NOMO-1 (cell line): ENCODE measurements at regions not wholly inside any gene's neighbourhood (a gene's known extent, or its start where the extent isn't known, plus 50 kb on each side); places are given as distances from the start of the nearest gene placed in this dataset.
"Not testable (repeated sequence)": the region's sequence is repeated elsewhere in the genome, so short reads cannot be mapped to it uniquely, and the experiment has no call there.

ENCODE experiments used
- DNase-seq, 2 experiments: peaks; one replicate each; lab custom pipeline; 2025; ENCODE audit not compliant: unreplicated experiment in 2 of 2; lab: John Stamatoyannopoulos, UW

- not testable (repeated sequence) for DNase-seq
Observed at GRCh38 chr17:26936645-26937044, 357.3 kb upstream of the WSB1 start.

- not testable (repeated sequence) for DNase-seq
Observed at GRCh38 chr17:26937750-26938322, 356.1 kb upstream of the WSB1 start.

GRCh38 chr17:26939755-26940154, 354.2 kb upstream of the WSB1 start:
- not testable (repeated sequence) for DNase-seq

- not testable (repeated sequence) for DNase-seq
Observed at GRCh38 chr17:26940587-26940986, 353.3 kb upstream of the WSB1 start.

GRCh38 chr17:26962255-26963162, 331.4 kb upstream of the WSB1 start:
- no peak for DNase-seq

GRCh38 chr17:26963163-26963503, 330.8 kb upstream of the WSB1 start:
- no peak for DNase-seq

GRCh38 chr17:26965898-26966624, 327.9 kb upstream of the WSB1 start:
- not testable (repeated sequence) for DNase-seq

- DNase-seq, result not testable (repeated sequence)
Observed at GRCh38 chr17:26966625-26967179, 327.2 kb upstream of the WSB1 start.

- DNase-seq, result not testable (repeated sequence)
Observed at GRCh38 chr17:26981845-26982425, 312.0 kb upstream of the WSB1 start.

- not testable (repeated sequence) for DNase-seq
Observed at GRCh38 chr17:26982563-26982962, 311.4 kb upstream of the WSB1 start.

GRCh38 chr17:26987851-26988250, 306.1 kb upstream of the WSB1 start:
- DNase-seq, result not testable (repeated sequence)

GRCh38 chr17:26994648-26995047, 299.3 kb upstream of the WSB1 start:
- not testable (repeated sequence) for DNase-seq

- not testable (repeated sequence) for DNase-seq
Observed at GRCh38 chr17:26996146-26996916, 297.6 kb upstream of the WSB1 start.

GRCh38 chr17:27007734-27008531, 286.0 kb upstream of the WSB1 start:
- not testable (repeated sequence) for DNase-seq

GRCh38 chr17:27009087-27009486, 284.8 kb upstream of the WSB1 start:
- DNase-seq, result no peak

- DNase-seq, result not testable (repeated sequence)
Observed at GRCh38 chr17:27010138-27010537, 283.8 kb upstream of the WSB1 start.

- not testable (repeated sequence) for DNase-seq
Observed at GRCh38 chr17:27030552-27030951, 263.4 kb upstream of the WSB1 start.

GRCh38 chr17:27038676-27039075, 255.2 kb upstream of the WSB1 start:
- DNase-seq, result no peak

- not testable (repeated sequence) for DNase-seq
Observed at GRCh38 chr17:27045039-27045438, 248.9 kb upstream of the WSB1 start.
